Fibroblast of lung (primary cell): ENCODE measurements at regions not wholly inside any gene's neighbourhood (a gene's known extent, or its start where the extent isn't known, plus 50 kb on each side); places are given as distances from the start of the nearest gene placed in this dataset.

Source experiments
- CTCF ChIP-seq, 2 donors: IDR thresholded peaks in 1 of 2; conservative IDR thresholded peaks in 1 of 2; 1 replicate in 1 of 2; 2 replicates in 1 of 2; pipeline ENCODE4 v1.5.1; 2011 to 2012; ENCODE audit warnings: low read length in 2 of 2, control low read depth in 1 of 2, inconsistent platforms in 1 of 2, low read depth in 1 of 2, mild to moderate bottlenecking in 1 of 2
- EZH2 ChIP-seq: IDR thresholded peaks from 2 replicates; pipeline ENCODE4 v1.5.1; 2012; ENCODE audit warnings: low read length, control low read depth, mild to moderate bottlenecking; ENCODE audit errors: missing control alignments

- TF ChIP-seq CTCF (conservative IDR thresholded peaks at IDR 0.05 in 1 of 2, IDR thresholded peaks at IDR 0.05 in 1 of 2; ENCODE audit: low read depth in 1 of 2, low read length in 2 of 2) (no peak), EZH2 (no peak)
These were observed 222.6 kb upstream of the PPP2R2D start for GRCh38 chr10:131678171-131678570.
